Activated CD4-positive, alpha-beta memory T cell treated with anti-CD3 and anti-CD28 coated beads for 36 hours (primary cell): ENCODE measurements at regions not wholly inside any gene's neighbourhood (a gene's known extent, or its start where the extent isn't known, plus 50 kb on each side); places are given as distances from the start of the nearest gene placed in this dataset.

Experiments
- CTCF ChIA-PET: fragments of 350-600 bp; sonication (Branson Sonifier 250); formaldehyde crosslinking; loops from one replicate; lab custom pipeline; 2021; ENCODE audit warnings: antibody characterized with exemption, inconsistent platforms; lab: Charles Lee
- POLR2A ChIA-PET: fragments of 350-600 bp; sonication (Branson Sonifier 250); formaldehyde crosslinking; loops from one replicate; lab custom pipeline; 2021; ENCODE audit warnings: antibody characterized with exemption; lab: Charles Lee
- DNase-seq: peaks from one replicate; pipeline ENCODE4 v3.0.0-alpha.2; 2020
- H3K27ac Mint-ChIP-seq: one replicate; pipeline ENCODE4 v1.8.0; 2021; ENCODE audit warnings: mixed read lengths
- H3K27me3 Mint-ChIP-seq: one replicate; pipeline ENCODE4 v1.8.0; 2021; ENCODE audit warnings: mixed read lengths
- H3K36me3 Mint-ChIP-seq: one replicate; pipeline ENCODE4 v1.8.0; 2021; ENCODE audit warnings: mixed read lengths
- H3K4me1 Mint-ChIP-seq: one replicate; pipeline ENCODE4 v1.8.0; 2021; ENCODE audit warnings: low read depth, mixed read lengths
- H3K4me3 Mint-ChIP-seq: one replicate; pipeline ENCODE4 v1.8.0; 2021; ENCODE audit warnings: mild to moderate bottlenecking, mixed read lengths
- H3K9me3 Mint-ChIP-seq: one replicate; pipeline ENCODE4 v1.8.0; 2021; ENCODE audit warnings: mixed read lengths
- intact Hi-C: fragments of 100-400 bp; cut with micrococcal nuclease; formaldehyde crosslinking; loops from one replicate; pipeline ENCODE4 v1.15.1; 2023

- DNase-seq, result no peak
- H3K27ac Mint-ChIP-seq, result no peak overlapping the region
- no peaks in the 10 kb centered on the region for H3K36me3 Mint-ChIP-seq
- H3K4me3 Mint-ChIP-seq, result no peak overlapping the region
- H3K4me1 Mint-ChIP-seq, result peaks cover 32% of the 10 kb centered on the region
- ChIA-PET CTCF (interaction anchor here (0.6 to 1.3 kb wide), 7 partner anchors 18 to 480 kb away, joined by 3 to 6 read pairs (median 3); a partner anchor contains a TSS), POLR2A (no interaction called here)
- H3K27me3 Mint-ChIP-seq, result no peaks in the 10 kb centered on the region
- H3K9me3 Mint-ChIP-seq, result no peaks in the 10 kb centered on the region
- intact Hi-C loops, result no loop called here
Observed at GRCh38 chr2:11102956-11103860, 52.1 kb upstream of the SLC66A3 start.

GRCh38 chr2:11103984-11104793 lies 51.1 kb upstream of the SLC66A3 start:
- no peaks in the 10 kb centered on the region for H3K27me3 Mint-ChIP-seq
- no peaks in the 10 kb centered on the region for H3K36me3 Mint-ChIP-seq
- H3K27ac Mint-ChIP-seq, result no peak overlapping the region
- no peaks in the 10 kb centered on the region for H3K9me3 Mint-ChIP-seq
- CTCF ChIA-PET, result interaction anchor here (0.6 to 1.3 kb wide), 5 partner anchors 17 to 479 kb away, joined by 3 to 6 read pairs (median 3); a partner anchor contains a TSS
- DNase-seq, result peak; percentile 60
- H3K4me1 Mint-ChIP-seq, result peaks cover 32% of the 10 kb centered on the region
- POLR2A ChIA-PET, result interaction anchor here (0.7 kb wide), 1 partner anchor 262 kb away, joined by 4 read pairs; no protein-coding TSS in a partner anchor
- intact Hi-C loops, result no loop called here
- H3K4me3 Mint-ChIP-seq, result no peak overlapping the region

GRCh38 chr2:11104794-11105660 lies 50.2 kb upstream of the SLC66A3 start:
- CTCF ChIA-PET, result interaction anchor here (0.5 to 1.3 kb wide), 4 partner anchors 19 to 272 kb away, joined by 3 to 4 read pairs (median 3); a partner anchor contains a TSS
- Mint-ChIP-seq H3K27ac (no peak overlapping the region), H3K4me1 (peaks cover 32% of the 10 kb centered on the region), H3K36me3 (no peaks in the 10 kb centered on the region), H3K9me3 (no peaks in the 10 kb centered on the region), H3K27me3 (no peaks in the 10 kb centered on the region), H3K4me3 (no peak overlapping the region)
- DNase-seq, result no peak
- POLR2A ChIA-PET, result interaction anchor here (0.7 kb wide), 1 partner anchor 263 kb away, joined by 4 read pairs; no protein-coding TSS in a partner anchor
- intact Hi-C loops, result no loop called here
